Body of pancreas (tissue), 4 donors: ENCODE measurements at regions not wholly inside any gene's neighbourhood (a gene's known extent, or its start where the extent isn't known, plus 50 kb on each side); places are given as distances from the start of the nearest gene placed in this dataset.

Source experiments
- POLR2A ChIP-seq, 3 donors: fragments of 450-650 bp; IDR thresholded peaks; one replicate each; pipeline ENCODE4 v1.6.1; 2016; ENCODE audit warnings: antibody characterized with exemption in 3 of 3, mild to moderate bottlenecking in 2 of 3
- TF ChIP-seq, protein P1 (sequence below), 7 experiments: fragments of 450-650 bp in 4 of 7; fragments of 200-600 bp in 3 of 7; sonication (generic) in 3 of 7; IDR thresholded peaks; one replicate each; pipeline ENCODE4 v1.5.1; 2016 to 2019; ENCODE audit warnings: antibody characterized with exemption in 7 of 7

DNA sequence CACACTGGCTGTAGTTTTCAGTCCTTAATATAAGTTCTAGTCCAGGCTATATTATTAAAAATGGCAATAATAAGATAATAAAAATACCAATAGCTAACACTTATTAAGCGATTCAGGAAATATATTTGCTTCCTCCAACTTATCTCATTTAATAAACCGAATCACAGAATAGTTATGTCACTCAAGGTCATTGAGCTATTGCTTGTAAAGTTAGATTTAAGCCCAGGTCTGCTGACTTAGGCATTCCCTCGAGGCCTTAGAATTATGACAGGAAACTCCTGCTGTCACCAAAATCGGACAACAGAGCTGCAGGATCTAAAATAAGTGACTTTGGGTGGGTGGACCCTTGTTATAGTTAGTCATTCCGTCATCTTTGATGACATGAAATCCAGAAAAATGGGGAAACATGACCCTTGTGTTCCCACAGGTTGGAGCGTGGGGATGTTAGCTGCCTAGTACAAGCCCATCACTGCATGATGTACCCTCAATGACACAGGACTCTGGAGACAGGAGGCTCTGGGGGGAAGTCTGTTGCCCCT, 181.3 kb upstream of the PHYHIPL start:
- TF ChIP-seq, protein P1, sequence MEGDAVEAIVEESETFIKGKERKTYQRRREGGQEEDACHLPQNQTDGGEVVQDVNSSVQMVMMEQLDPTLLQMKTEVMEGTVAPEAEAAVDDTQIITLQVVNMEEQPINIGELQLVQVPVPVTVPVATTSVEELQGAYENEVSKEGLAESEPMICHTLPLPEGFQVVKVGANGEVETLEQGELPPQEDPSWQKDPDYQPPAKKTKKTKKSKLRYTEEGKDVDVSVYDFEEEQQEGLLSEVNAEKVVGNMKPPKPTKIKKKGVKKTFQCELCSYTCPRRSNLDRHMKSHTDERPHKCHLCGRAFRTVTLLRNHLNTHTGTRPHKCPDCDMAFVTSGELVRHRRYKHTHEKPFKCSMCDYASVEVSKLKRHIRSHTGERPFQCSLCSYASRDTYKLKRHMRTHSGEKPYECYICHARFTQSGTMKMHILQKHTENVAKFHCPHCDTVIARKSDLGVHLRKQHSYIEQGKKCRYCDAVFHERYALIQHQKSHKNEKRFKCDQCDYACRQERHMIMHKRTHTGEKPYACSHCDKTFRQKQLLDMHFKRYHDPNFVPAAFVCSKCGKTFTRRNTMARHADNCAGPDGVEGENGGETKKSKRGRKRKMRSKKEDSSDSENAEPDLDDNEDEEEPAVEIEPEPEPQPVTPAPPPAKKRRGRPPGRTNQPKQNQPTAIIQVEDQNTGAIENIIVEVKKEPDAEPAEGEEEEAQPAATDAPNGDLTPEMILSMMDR (IDR thresholded peaks at IDR 0.05): no peak
- no peak for TF ChIP-seq POLR2A (IDR thresholded peaks at IDR 0.05)
